ENCODE measurements at regions not wholly inside any gene's neighbourhood (a gene's known extent, or its start where the extent isn't known, plus 50 kb on each side); places are given as distances from the start of the nearest gene placed in this dataset.

- TF ChIP-seq, protein P1, sequence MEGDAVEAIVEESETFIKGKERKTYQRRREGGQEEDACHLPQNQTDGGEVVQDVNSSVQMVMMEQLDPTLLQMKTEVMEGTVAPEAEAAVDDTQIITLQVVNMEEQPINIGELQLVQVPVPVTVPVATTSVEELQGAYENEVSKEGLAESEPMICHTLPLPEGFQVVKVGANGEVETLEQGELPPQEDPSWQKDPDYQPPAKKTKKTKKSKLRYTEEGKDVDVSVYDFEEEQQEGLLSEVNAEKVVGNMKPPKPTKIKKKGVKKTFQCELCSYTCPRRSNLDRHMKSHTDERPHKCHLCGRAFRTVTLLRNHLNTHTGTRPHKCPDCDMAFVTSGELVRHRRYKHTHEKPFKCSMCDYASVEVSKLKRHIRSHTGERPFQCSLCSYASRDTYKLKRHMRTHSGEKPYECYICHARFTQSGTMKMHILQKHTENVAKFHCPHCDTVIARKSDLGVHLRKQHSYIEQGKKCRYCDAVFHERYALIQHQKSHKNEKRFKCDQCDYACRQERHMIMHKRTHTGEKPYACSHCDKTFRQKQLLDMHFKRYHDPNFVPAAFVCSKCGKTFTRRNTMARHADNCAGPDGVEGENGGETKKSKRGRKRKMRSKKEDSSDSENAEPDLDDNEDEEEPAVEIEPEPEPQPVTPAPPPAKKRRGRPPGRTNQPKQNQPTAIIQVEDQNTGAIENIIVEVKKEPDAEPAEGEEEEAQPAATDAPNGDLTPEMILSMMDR (IDR thresholded peaks at IDR 0.05; ENCODE audit: low read depth, low read length, poor library complexity, severe bottlenecking), result no peak
- TF ChIP-seq EZH2phosphoT487 (IDR thresholded peaks at IDR 0.05; ENCODE audit: borderline replicate concordance, low read length), result no peak
These were observed 270.1 kb downstream of the PHF14 start for GRCh38 chr7:11243739-11244138.

Data from DOHH2 (cell line).